ENCODE measurements at regions not wholly inside any gene's neighbourhood (a gene's known extent, or its start where the extent isn't known, plus 50 kb on each side); places are given as distances from the start of the nearest gene placed in this dataset. TPM values are rescaled to one million over a fixed set of nuclear protein-coding genes. Genes with fewer than 3 reads are reported as not detected.

Small RNA genes lying in the stretch of these regions (small RNA-seq; reads per million reads assigned to genes)
- gene RNU1-65P (not detected), gene RNU6-129P (not detected), gene RNU6-478P (not detected)
